Cardiac fibroblast (primary cell): ENCODE measurements at regions not wholly inside any gene's neighbourhood (a gene's known extent, or its start where the extent isn't known, plus 50 kb on each side); places are given as distances from the start of the nearest gene placed in this dataset.
A peak's percentile ranks its signal among the peaks of the same experiment; 100 is the strongest.
"Not testable (repeated sequence)": the region's sequence is repeated elsewhere in the genome, so short reads cannot be mapped to it uniquely, and the experiment has no call there.

ENCODE experiments used
- DNase-seq, 2 donors: peaks; one replicate each; pipeline versions ENCODE4 v3.0.0 to v3.0.0-alpha.2; 2010; ENCODE audit warnings: low read depth in 2 of 2
- H3K4me3 ChIP-seq, 2 donors: replicated peaks in 1 of 2; 1 replicate in 1 of 2; 2 replicates in 1 of 2; pipeline ENCODE4 v1.5.1; 2011; ENCODE audit warnings: low read depth in 2 of 2, low read length in 2 of 2, mild to moderate bottlenecking in 2 of 2, moderate library complexity in 1 of 2
- CTCF ChIP-seq: IDR thresholded peaks from one replicate; pipeline ENCODE4 v1.5.1; 2011; ENCODE audit warnings: low read depth, mild to moderate bottlenecking, low read length, inconsistent platforms

DNA sequence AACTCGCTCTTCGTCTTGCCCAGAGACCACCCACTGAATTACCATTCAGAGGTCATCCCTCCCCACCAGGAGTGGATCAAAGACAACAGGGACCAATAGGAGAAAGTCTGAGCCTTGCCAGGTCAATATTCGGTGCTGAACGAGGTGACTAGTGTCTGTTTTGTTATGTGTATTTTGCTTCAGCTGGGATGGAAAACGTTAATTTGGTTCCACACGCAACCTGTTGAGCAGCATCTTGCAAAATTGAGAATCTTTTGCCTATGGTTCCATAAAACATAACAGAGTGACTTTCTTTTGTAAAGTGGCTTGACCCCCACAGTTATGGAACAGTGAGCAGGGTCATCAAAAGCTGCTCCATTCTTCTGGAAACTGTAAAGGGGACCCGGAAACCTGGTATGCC, 168.4 kb downstream of the MSX2 start:
- DNase-seq: no peak
- H3K4me3 ChIP-seq: no peak overlapping the region
- TF ChIP-seq CTCF: no peak

- H3K4me3 ChIP-seq, DNase-seq: not testable (repeated sequence)
Observed at GRCh38 chr5:174880412-174881200, 156.2 kb downstream of the MSX2 start.

- H3K4me3 ChIP-seq: no peak overlapping the region
- TF ChIP-seq CTCF: no peak
- DNase-seq: no peak
Observed at GRCh38 chr5:174877987-174878386, 153.6 kb downstream of the MSX2 start.

GRCh38 chr5:174872271-174872670, 147.9 kb downstream of the MSX2 start:
- peak; percentile 1 to 11 for DNase-seq
- no peak overlapping the region for H3K4me3 ChIP-seq
- TF ChIP-seq CTCF: no peak

DNA sequence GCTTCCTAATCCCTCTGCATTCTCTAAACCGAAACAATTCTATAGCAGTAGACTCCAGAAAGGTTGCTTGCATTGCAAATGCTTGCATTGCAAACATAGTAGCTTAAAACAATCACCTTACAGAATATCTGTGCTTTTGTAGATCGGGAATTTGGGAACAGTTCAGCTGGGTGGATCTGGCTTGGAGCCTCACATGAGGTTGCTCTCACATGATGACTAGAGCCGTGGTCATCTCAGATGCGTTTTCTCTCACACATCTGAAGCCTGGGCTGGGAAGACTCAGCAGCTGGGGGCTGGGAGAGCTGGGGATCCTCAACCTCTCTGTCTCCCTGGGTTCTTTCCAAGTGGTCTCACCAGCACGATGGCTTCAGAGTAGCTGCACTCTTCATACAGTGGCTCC, 127.8 kb downstream of the MSX2 start:
- no peak for TF ChIP-seq CTCF
- no peak for DNase-seq
- H3K4me3 ChIP-seq: no peak overlapping the region

DNA sequence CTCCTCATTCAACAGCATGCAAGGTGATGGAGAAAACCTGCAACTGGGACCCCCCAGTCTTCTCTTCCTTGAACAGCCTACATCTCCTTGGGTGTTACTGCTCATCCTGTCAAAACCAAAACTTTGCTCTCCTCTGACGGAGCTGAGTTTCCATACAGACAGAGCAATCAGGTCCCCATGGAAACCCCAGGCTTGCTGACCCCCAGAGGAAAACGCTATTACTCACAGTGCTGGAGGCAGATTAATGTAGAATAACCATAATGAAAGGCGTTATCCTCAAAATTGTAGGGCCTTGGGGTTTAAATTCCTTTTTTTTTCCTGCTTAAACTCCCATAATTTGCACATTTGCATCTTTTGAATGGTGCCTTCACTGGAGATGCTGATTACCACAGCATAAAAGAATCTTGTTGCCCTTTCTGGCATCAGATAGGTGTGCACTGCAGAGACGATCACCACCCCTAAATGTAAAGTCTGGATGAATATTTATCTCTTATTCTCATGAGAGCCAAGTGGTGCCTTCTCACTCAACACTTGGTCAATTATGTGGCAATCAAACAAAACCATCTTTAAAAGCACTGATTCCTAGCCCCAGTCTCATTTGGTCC, 126.3 kb downstream of the MSX2 start:
- no peak overlapping the region for H3K4me3 ChIP-seq
- TF ChIP-seq CTCF: no peak
- DNase-seq: no peak

DNA sequence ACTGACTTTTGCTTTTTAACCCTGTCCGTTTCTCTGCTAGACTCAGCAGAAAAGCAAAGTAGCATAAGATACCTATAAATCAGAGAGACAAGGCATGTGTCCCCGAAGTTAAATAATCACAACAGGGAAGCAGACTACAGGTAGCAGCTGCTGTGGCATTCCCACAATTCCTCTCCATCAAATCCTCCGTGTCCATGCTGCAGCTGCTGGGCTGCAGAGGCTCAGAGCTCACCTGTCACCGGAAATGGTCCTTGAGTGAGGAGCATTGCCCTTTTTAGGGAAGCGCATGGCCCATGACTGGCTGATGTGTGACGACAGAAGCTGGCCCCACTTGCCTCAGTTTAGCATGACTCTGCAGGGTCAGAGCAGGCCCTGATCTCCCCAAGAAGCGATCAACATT, 125.0 kb downstream of the MSX2 start:
- TF ChIP-seq CTCF: no peak
- DNase-seq: no peak
- no peak overlapping the region for H3K4me3 ChIP-seq
